OCI-LY1 (cell line): ENCODE measurements at regions not wholly inside any gene's neighbourhood (a gene's known extent, or its start where the extent isn't known, plus 50 kb on each side); places are given as distances from the start of the nearest gene placed in this dataset.

ENCODE experiments used
- CTCF ChIP-seq: fragments of 200-600 bp; sonication (generic), shearing (Covaris generic); IDR thresholded peaks from 2 replicates; pipeline ENCODE4 v1.5.1; 2017; ENCODE audit warnings: mild to moderate bottlenecking, antibody characterized with exemption, low read length, moderate library complexity, mixed read lengths
- EZH2 ChIP-seq: fragments of 200-600 bp; sonication (generic), shearing (Covaris generic); IDR thresholded peaks from 2 replicates; pipeline ENCODE4 v1.8.0; 2017; ENCODE audit warnings: borderline replicate concordance, mixed run types, mild to moderate bottlenecking, antibody characterized with exemption, low read length, moderate library complexity, mixed read lengths

GRCh38 chr3:177930771-177931170 is 605.5 kb upstream of the KCNMB2 start:
- TF ChIP-seq CTCF (no peak), EZH2 (no peak)
